ENCODE measurements at regions not wholly inside any gene's neighbourhood (a gene's known extent, or its start where the extent isn't known, plus 50 kb on each side); places are given as distances from the start of the nearest gene placed in this dataset.

DNA sequence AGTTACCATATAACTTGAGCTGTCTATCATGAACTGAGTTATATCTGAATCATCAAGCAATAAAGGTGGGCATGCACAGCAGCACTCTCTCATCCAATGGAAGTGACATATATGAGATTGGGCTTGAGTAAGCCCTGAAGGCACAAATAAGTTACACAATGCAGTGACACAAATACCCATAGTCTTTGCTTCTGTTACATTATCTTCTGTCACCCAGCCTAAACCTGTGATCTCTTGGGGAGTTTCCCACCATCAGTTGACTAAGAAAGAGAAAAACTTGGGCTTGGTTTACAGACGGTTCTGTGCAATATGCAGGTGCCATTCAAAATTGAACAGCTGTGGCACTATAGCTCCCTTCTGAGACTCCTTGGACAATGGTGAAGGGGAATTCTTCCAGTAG lies 138.8 kb upstream of the IL15 start:
- no peak for TF ChIP-seq POLR2AphosphoS5 (IDR thresholded peaks at IDR 0.05)
- TF ChIP-seq POLR2A (IDR thresholded peaks at IDR 0.05), result no peak
- no peak for TF ChIP-seq EP300 (IDR thresholded peaks at IDR 0.05)
- TF ChIP-seq, protein P1, sequence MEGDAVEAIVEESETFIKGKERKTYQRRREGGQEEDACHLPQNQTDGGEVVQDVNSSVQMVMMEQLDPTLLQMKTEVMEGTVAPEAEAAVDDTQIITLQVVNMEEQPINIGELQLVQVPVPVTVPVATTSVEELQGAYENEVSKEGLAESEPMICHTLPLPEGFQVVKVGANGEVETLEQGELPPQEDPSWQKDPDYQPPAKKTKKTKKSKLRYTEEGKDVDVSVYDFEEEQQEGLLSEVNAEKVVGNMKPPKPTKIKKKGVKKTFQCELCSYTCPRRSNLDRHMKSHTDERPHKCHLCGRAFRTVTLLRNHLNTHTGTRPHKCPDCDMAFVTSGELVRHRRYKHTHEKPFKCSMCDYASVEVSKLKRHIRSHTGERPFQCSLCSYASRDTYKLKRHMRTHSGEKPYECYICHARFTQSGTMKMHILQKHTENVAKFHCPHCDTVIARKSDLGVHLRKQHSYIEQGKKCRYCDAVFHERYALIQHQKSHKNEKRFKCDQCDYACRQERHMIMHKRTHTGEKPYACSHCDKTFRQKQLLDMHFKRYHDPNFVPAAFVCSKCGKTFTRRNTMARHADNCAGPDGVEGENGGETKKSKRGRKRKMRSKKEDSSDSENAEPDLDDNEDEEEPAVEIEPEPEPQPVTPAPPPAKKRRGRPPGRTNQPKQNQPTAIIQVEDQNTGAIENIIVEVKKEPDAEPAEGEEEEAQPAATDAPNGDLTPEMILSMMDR (IDR thresholded peaks at IDR 0.05), result no peak
- 80 to 87% methylated on average over 1 of the region's 1 CpG for WGBS, 2 donors
- DNase-seq, result no peak
- intact Hi-C loops (cut with DNase I), result no loop called here
- no peaks in the 10 kb centered on the region for H3K36me3 ChIP-seq
- H3K27ac ChIP-seq, result no peak overlapping the region
- no peaks in the 10 kb centered on the region for H3K4me1 ChIP-seq
- H3K4me3 ChIP-seq, result no peak overlapping the region
- no peaks in the 10 kb centered on the region for H3K9me3 ChIP-seq
- no peaks in the 10 kb centered on the region for H3K27me3 ChIP-seq

DNA sequence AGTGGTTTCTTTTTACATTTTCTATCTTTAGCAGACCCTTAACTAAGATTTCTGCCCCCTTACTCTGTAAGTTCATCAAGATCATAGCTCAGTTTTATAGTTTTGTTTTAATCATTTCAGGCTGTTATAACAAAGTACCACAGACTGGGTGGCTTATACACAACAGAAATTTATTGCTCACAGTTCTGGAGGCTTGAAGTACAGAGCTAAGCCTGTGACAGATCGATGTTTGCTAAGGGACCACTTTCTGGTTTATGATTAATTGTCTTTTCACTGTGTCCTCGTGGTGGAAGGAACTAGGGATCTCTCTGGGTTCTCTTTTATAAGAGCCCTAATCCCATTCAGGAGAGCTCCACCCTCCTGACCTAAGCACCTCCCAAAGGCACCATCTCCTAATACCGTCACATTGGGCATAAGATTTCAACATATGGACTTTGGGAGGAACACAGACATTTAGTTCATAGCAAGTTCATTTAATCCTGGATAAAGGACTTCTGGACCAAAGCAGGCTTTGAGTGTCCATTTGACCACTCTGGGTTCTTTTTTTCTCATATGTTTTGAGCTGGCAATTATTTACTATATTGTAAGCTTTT lies 137.0 kb upstream of the IL15 start:
- Histone ChIP-seq H3K9me3 (no peaks in the 10 kb centered on the region), H3K27ac (no peak overlapping the region), H3K4me1 (no peaks in the 10 kb centered on the region), H3K4me3 (no peak overlapping the region), H3K27me3 (no peaks in the 10 kb centered on the region), H3K36me3 (no peaks in the 10 kb centered on the region)
- intact Hi-C loops (cut with DNase I), result no loop called here
- no peak for DNase-seq
- TF ChIP-seq POLR2A (IDR thresholded peaks at IDR 0.05) (no peak), EP300 (IDR thresholded peaks at IDR 0.05) (no peak), POLR2AphosphoS5 (IDR thresholded peaks at IDR 0.05) (no peak)
- TF ChIP-seq, protein P1 (IDR thresholded peaks at IDR 0.05), result no peak
- 61 to 62% methylated on average over 3 of the region's 3 CpGs for WGBS, 2 donors

DNA sequence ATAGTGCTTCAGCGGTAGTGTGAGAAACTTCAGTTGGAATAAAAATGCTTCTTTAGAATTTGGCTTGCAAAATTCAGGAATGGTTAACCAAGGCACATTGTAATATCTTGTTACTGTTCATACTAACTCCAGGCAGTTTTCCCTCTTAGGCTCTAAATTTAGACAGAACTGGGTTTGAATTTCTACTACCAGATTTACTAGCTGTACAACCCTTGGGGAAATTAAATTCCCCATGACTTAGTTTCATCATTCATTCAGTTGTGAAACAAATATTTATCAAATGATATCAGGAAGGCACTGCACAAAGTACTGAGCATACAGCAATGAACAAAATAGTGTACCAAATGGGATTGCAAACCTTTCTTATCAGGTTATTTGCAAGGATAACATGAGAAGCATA lies 135.0 kb upstream of the IL15 start:
- DNase-seq, result no peak
- WGBS, 2 donors, result 100% methylated on average over 1 of the region's 1 CpG
- H3K4me3 ChIP-seq, result no peak overlapping the region
- TF ChIP-seq, protein P1 (IDR thresholded peaks at IDR 0.05), result no peak
- TF ChIP-seq POLR2AphosphoS5 (IDR thresholded peaks at IDR 0.05) (no peak), POLR2A (IDR thresholded peaks at IDR 0.05) (no peak), EP300 (IDR thresholded peaks at IDR 0.05) (no peak)
- H3K36me3 ChIP-seq, result no peaks in the 10 kb centered on the region
- H3K4me1 ChIP-seq, result no peaks in the 10 kb centered on the region
- H3K27ac ChIP-seq, result no peak overlapping the region
- no peaks in the 10 kb centered on the region for H3K9me3 ChIP-seq
- no peaks in the 10 kb centered on the region for H3K27me3 ChIP-seq
- intact Hi-C loops (cut with DNase I), result no loop called here

DNA sequence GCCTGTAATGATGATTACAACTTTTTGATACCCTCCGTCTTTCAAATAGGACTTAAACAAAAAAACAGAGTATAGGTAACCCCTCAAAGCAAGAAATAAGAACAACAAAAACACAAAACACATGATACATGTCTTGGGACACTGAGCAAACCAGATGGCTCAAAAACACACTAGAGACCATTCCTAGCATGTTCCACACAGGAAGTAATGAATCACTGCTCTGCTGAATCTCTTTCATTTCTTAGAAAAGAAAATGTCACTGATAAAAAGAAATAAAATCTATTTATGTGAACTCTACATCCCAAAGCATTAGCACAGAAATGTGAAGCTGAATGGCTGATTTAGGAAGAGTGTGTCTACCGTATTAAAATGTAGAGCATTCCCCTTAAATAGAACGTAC lies 134.5 kb upstream of the IL15 start:
- no peak overlapping the region for H3K27ac ChIP-seq
- no peaks in the 10 kb centered on the region for H3K36me3 ChIP-seq
- no peak for DNase-seq
- intact Hi-C loops (cut with DNase I), result no loop called here
- H3K4me1 ChIP-seq, result no peaks in the 10 kb centered on the region
- H3K9me3 ChIP-seq, result no peaks in the 10 kb centered on the region
- no peaks in the 10 kb centered on the region for H3K27me3 ChIP-seq
- no peak overlapping the region for H3K4me3 ChIP-seq
- 35 to 64% methylated on average over 3 of the region's 3 CpGs for WGBS, 2 donors
- TF ChIP-seq, protein P1 (IDR thresholded peaks at IDR 0.05), result no peak
- TF ChIP-seq POLR2AphosphoS5 (IDR thresholded peaks at IDR 0.05) (no peak), POLR2A (IDR thresholded peaks at IDR 0.05) (no peak), EP300 (IDR thresholded peaks at IDR 0.05) (no peak)

GRCh38 chr4:141502755-141503154 lies 133.6 kb upstream of the IL15 start:
- intact Hi-C loops (cut with DNase I), result no loop called here
- no peaks in the 10 kb centered on the region for H3K4me1 ChIP-seq
- DNase-seq, result no peak
- H3K36me3 ChIP-seq, result no peaks in the 10 kb centered on the region
- H3K27me3 ChIP-seq, result no peaks in the 10 kb centered on the region
- no peak overlapping the region for H3K4me3 ChIP-seq
- H3K27ac ChIP-seq, result no peak overlapping the region
- TF ChIP-seq POLR2AphosphoS5 (IDR thresholded peaks at IDR 0.05), result no peak
- TF ChIP-seq POLR2A (IDR thresholded peaks at IDR 0.05), result no peak
- TF ChIP-seq EP300 (IDR thresholded peaks at IDR 0.05), result no peak
- TF ChIP-seq, protein P1 (IDR thresholded peaks at IDR 0.05), result no peak
- WGBS, 2 donors, result 39 to 81% methylated on average over 2 of the region's 2 CpGs
- H3K9me3 ChIP-seq, result no peaks in the 10 kb centered on the region
